Pulmonary artery endothelial cell (primary cell): ENCODE measurements at regions not wholly inside any gene's neighbourhood (a gene's known extent, or its start where the extent isn't known, plus 50 kb on each side); places are given as distances from the start of the nearest gene placed in this dataset.

ENCODE experiments used
- DNase-seq: peaks from one replicate; pipeline ENCODE4 v3.0.0-alpha.2; 2011; ENCODE audit warnings: low read depth, low spot score

DNA sequence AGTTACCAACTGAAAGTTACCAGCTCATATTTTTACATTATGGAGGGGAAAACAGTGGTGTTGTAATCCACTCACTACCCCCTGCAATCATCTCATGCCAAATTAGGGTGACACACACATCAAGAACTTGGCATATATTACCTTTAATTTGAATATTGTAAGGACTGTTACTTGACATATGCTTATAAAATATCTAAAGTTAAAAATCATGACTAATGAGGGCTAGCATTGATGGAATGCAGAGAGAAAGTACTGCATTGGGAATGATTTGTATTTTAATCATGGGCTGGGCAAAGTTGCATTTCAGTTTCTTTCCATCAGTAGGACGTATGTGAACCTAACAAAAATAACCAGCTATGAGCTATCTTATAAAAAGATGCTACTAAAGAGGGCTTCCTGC lies 517.5 kb upstream of the GRIA3 start:
- no peak for DNase-seq

GRCh38 chrX:122667667-122668066 lies 516.4 kb upstream of the GRIA3 start:
- no peak for DNase-seq

DNA sequence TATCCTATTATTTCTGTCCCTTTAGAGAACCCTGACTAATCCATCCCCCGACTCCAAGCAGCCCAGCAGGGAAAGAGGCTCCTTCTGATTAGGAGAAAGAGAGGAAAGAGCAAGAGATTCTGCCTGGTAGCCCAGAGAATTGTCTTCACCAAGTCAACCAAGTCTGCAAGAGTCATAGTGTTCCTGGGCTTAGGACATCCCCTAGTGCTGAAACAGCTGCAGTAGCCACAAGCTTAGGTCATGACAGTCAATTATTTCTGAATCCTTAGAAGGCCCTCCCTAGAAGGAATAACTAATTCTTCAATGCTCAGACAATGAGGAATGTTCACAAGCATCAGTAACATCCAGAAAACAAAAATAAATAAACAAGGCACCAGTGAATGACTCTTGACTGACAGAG lies 480.3 kb upstream of the GRIA3 start:
- DNase-seq = no peak

- no peak for DNase-seq
These were observed 444.3 kb upstream of the GRIA3 start for GRCh38 chrX:122739770-122740169.

GRCh38 chrX:122770581-122770980 lies 413.5 kb upstream of the GRIA3 start:
- no peak for DNase-seq

- no peak for DNase-seq
These were observed 412.1 kb upstream of the GRIA3 start for GRCh38 chrX:122771933-122772332.

DNA sequence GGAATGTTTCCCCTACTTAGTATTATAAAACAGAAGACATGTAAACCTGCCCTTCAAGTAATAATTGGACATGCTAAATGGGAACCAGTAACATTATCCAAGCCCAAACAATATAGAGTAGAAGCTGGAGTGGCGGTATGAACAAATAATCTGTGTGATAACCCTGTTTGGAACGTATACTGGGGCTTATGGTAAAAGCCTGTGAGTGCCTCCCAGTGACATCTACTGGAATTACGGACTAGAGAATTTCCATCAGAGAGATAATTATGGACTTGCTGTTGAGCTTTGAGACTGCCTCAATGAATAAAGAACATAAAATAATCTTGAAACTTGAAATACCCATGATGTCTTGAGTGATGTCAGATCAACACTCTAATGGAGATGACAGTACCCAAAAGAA lies 406.3 kb upstream of the GRIA3 start:
- no peak for DNase-seq

DNA sequence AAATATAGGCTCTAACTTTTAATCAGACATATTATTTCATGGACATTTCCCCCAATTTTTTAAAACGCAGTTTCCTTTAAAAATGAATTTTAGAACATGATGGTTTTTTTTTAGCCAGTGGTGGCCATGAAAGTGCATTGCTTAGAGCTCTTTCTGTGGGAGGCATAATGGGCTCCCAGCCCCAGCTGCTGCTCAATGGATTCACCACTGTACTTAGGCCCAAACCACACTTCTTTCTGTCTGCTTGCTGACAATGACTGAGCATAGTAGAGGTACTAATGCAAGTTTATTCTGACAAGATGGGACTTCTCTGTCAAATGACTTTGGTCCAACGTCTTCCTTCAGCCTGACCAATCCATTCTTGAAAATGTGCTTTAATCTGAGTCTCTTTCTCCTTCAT lies 400.2 kb upstream of the GRIA3 start:
- DNase-seq = no peak

GRCh38 chrX:122787231-122787630 lies 396.8 kb upstream of the GRIA3 start:
- no peak for DNase-seq

DNA sequence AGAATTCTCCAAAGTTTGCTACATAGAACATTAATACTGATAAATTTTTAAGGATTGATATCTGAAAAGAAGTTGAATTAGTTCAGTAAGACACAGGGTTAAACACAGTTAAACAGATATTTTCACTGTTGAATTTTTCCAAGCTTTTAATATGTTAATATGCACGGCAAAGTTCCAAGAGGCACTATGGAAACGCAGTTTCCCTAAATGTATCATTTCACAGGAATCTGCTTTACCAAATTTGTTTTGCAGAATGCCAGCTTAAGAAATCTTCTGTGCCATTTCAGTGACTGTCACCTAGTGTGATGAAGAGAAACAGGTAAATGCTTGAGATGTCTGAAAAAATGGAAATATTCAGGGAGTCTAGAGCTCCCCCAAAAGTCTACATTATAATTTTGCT lies 395.9 kb upstream of the GRIA3 start:
- DNase-seq = no peak

- DNase-seq = no peak
These were observed 393.5 kb upstream of the GRIA3 start for GRCh38 chrX:122790376-122791095.

DNA sequence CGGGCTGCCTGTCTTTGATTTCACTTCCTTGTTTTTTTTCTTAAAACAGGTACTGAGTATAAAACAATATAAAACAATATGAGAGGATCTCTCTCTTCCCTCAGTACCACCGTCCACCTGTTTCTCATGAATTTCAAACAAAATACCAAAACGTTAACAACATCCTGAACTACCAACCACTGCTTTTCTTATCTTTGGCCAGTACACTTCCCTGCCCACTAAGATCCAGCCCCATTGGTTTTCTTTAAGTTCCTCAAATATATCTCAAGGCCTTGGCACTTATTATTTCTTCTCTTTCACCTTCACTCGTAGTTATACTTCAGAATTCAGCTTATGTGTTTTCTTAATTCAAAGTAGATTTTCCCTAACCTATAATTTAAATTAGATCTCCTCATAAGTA lies 370.2 kb upstream of the GRIA3 start:
- DNase-seq = no peak

GRCh38 chrX:122816288-122816687 lies 367.8 kb upstream of the GRIA3 start:
- DNase-seq = no peak

DNA sequence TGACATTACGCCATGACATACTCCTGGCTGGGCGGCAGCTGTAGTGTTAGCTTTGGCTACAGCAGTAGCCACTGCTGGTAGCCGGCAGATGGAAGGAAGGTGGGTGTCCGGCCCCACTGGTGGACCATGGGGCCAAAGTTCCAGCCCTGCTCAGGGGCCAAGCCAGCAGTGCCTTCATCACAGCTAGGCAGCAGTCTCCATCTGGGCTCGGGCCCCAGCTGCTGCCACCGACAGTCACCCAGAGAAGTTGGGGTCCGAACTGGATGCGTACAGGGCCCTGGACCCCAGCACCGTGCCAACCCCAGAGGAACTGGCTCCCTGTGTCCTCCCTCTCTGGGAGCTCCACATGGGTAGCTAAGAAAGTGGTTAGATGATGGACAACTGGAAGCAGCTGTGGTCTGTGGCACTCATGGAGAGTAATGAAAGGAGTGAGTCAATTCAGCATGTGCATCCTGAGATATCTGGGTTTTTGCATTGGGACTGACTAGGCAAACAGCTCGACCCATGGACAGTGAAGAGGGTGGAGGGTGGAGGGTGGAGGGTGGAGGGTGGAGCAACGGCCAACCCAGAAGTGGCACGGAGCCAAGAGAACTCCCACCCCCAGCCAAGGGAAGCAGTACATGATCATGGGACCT lies 366.6 kb upstream of the GRIA3 start:
- DNase-seq = no peak

- no peak for DNase-seq
These were observed 366.0 kb upstream of the GRIA3 start for GRCh38 chrX:122818068-122818467.

DNA sequence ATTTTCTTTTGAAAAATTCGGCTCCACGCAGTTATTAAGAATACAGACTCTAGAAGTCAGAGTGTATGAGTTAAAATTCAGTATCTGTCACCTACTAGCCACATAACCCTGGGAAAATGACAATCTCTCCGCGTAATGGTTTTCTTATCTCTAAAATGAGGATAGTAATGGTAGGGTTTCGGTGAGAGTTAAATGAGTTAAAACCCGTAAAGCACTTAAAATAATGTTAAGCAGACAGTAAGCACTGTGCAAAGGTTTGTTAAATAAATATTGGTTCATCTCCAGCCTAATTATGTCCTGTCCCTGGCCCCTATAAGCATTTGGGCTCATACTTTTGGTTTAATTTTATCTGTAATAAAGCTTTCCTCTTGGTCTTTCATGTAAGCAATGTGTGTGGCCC lies 350.8 kb upstream of the GRIA3 start:
- DNase-seq = no peak

DNA sequence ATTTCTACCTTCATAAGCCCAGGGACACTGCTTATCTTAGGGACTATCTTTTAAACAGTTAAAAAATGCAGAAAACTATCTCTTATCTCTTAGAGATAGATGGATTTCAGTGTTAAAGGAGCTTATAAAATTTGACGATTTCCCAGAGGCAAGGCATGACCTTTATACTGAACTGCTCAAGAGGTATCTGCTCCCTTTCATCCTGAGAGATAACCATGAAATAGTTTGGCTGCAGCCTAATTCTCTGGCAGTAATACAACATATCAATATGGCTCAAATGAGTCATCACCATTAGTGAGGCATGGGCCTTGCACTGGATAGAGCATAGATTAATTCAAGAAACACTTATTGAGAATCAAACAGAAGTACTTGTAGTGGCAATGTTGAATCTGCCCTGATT lies 348.2 kb upstream of the GRIA3 start:
- DNase-seq = no peak

DNA sequence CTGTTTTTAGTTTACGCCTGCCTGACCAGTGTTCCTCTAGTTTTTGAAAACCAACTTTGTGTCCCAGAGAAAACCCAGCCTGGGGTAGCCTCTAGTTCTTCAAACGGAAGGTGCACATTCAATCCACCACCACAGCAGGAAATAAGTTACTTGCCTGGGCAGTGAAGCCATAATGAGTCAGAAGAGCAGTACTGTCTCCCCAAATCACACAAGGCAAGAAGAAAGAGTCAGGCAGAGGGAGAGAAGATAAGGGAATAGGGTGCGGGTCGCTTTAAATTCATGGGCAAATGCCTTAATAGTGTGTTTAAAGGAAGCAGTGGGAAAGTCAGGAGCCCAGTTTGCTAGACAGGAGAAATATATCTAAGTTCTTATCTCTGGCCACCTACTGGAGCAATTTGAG lies 333.8 kb upstream of the GRIA3 start:
- DNase-seq = no peak

- no peak for DNase-seq
These were observed 327.9 kb upstream of the GRIA3 start for GRCh38 chrX:122856205-122856604.

- no peak for DNase-seq
These were observed 326.3 kb upstream of the GRIA3 start for GRCh38 chrX:122857734-122858133.

GRCh38 chrX:122863067-122863466 lies 321.0 kb upstream of the GRIA3 start:
- no peak for DNase-seq

DNA sequence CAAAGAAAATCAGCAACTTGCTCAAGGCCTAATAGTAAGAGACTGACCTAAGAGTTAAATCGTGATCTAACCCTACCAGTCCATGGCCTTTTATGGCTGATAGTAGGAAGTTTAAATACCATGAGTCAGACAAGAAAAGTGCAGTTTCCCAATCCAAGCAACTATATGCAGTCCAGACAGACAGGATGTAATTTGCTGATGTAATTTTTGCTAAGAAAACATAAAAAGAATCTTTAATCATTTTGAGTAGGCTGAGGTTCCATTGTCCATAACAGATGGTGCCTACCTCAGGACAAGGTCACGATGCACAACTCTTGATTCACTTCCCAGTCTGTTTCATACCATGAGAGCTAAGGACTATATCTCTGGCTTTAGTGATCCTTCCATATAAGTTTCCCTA lies 317.5 kb upstream of the GRIA3 start:
- DNase-seq = peak; percentile 10

DNA sequence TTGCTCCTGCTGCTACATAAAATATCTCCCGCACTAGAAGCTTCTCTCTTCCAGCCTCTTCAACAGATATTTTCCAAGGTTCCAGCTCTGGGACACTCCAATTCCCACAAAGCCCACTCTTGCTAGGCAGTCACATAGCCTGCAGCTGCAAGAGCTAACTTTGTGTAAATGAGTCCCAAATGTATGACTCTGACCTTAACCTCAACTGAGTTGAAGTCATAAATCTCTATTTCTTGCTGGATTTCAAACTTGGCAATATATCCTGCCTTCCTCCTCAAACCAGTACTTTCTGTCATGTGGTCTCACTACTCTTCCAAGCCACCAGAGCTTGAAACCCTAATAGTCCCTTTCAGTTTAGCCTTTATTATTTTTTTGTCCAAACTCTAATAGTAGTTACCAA lies 315.4 kb upstream of the GRIA3 start:
- DNase-seq = no peak

DNA sequence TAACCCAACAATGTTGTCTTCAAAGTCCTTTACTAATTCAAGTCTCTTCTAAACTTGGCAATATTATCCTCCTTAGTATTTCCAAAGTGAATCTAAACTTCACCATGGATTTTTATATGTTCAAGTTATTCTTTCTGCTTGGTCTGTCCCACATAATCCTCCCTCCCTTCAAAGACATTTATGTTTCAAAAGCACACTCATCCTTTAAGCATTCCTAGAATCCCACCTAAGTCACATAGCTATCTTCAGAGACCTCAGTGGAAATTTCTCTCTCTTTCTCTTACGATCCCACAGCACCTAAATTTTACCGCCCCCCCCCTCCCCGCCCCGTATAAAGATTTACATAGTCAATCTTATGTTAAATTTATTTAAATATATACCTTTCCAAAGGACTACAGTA lies 314.9 kb upstream of the GRIA3 start:
- no peak for DNase-seq
